HG02678 (cell line): ENCODE measurements at regions not wholly inside any gene's neighbourhood (a gene's known extent, or its start where the extent isn't known, plus 50 kb on each side); places are given as distances from the start of the nearest gene placed in this dataset.
A peak's percentile ranks its signal among the peaks of the same experiment; 100 is the strongest.

Source experiments
- ATAC-seq: cut with Tn5 transposase; IDR thresholded peaks from one replicate; pipeline ENCODE4 v1.9.1; 2021; ENCODE audit warnings: mild to moderate bottlenecking, moderate library complexity; ENCODE audit not compliant: unreplicated experiment

DNA sequence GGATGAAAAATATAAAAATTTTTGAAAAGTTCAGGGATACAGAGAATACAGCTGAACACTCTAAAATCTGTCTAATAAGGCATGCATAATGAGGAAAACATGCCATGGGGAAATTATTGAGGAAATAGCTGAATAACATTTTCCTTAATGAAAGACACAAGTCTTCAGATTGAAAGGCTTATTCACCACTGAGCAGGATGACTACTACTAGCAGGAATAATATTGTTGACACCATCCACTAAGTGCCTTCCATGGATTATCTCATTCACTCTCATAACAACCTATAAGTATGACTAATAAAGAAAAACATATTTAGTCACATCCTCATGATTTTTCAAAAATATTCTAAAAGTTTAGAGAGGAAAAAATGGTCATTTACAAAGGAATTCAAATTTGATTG is 96.7 kb upstream of the FER start:
- no peak for ATAC-seq

DNA sequence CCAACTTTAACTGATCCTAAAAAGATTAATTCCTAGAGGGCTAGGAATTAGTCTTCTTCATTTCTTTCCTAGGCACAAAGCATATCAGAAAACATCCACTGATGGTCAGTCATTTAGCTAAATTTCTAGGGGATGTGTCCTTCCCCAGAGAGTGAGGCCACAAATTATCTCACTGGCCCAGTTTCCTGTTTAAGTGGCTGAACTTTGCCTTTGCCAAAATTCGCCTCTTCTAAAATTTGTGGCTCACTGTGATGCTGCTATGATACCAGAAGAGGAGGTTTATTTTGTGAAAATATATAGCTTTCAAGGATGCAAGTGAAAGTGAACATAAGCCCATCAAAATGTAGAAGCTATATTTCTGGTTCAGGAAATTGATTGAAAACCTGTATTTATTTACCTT is 98.1 kb upstream of the FER start:
- ATAC-seq = no peak

DNA sequence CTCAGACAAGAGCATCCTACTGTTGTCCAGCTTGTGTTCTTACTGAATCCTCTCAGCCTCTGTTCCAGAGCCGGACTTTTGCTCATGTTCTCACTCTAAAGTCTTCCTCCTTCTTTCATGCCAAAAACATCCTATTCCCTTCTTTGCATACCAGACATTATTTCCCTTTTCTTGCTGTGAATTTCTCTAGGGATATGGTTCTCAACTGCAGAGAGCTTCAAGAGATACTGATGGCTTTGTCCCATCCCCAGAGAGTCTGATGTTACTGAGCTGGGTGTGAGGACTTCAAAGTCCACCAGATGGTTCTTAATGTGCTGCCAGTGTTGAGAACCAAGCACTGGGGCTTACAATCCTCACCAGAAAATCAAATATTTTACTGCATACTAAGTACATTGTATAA is 98.6 kb upstream of the FER start:
- ATAC-seq = no peak

GRCh38 chr5:108642170-108642906 is 105.4 kb upstream of the FER start:
- ATAC-seq = peak; percentile 97

GRCh38 chr5:108641596-108641995 is 106.1 kb upstream of the FER start:
- ATAC-seq = no peak

- no peak for ATAC-seq
Observed at GRCh38 chr5:108639366-108639765, 108.3 kb upstream of the FER start.

- no peak for ATAC-seq
Observed at GRCh38 chr5:108638021-108638420, 109.7 kb upstream of the FER start.

- no peak for ATAC-seq
Observed at GRCh38 chr5:108637134-108637533, 110.6 kb upstream of the FER start.

DNA sequence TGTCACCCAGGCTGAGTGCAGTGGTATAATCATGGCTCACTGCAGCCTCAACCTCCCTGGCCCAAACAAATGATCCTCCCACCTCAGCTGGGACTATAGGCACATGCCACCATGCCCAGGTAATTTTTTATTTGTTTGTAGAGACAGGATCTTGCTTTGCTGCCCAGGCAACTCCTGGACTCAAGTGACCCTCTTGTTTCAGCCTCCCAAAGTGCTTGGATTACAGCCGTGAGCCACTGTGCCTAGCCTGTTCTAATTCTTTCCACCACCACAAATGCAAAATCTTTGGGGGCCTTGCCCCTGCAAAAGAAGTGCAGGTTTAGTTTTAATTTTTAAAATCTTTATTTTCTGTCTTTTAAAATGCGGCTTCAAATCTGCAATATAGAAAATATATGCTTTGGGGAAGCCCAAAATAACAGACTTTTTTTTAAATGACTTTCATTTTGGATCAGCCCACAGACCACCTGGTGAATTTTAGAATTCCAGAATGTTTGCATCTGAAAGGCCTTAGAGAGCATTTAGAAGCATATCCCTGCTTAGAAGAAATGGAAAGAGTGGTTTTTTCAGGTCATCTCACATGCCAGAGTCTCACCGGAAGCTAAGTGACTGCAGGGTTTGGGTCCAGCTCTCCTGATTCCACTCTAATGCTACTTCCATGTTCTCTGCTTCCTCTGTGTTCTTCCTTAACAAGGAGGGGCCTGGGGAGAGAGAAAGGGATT is 111.4 kb upstream of the FER start:
- no peak for ATAC-seq

GRCh38 chr5:108634617-108635288 is 112.9 kb upstream of the FER start:
- ATAC-seq = peak; percentile 61

DNA sequence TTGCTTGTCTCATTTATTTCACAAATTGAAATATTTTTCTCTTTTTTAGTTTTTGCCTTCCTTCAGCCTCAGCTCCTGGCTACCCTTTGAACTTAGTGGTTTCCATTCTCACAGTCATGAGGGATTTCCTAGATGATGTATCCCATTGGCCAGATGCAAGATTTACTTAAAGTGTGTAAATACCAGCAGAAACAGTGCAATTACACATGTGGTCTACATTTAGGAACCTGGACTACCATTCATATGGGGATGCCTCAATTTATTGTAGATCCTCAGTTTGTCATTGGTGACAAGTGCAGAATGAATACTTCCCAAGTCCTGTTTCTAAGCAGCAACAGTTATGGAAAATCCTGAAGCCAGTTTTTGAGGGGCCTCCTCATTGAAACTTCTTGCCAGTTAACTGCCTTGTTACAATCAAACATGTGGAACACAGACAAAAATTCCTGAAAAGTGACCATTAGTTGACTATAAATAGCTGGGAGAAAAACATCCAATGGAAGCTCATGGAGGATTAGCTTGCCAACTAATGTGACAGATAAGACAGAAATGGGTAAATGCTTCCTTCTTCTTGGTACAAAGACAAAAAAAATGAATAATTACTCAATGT is 113.6 kb upstream of the FER start:
- ATAC-seq = no peak

- ATAC-seq = no peak
Observed at GRCh38 chr5:108629779-108630528, 117.7 kb upstream of the FER start.

GRCh38 chr5:108625654-108626053 is 122.0 kb upstream of the FER start:
- no peak for ATAC-seq

DNA sequence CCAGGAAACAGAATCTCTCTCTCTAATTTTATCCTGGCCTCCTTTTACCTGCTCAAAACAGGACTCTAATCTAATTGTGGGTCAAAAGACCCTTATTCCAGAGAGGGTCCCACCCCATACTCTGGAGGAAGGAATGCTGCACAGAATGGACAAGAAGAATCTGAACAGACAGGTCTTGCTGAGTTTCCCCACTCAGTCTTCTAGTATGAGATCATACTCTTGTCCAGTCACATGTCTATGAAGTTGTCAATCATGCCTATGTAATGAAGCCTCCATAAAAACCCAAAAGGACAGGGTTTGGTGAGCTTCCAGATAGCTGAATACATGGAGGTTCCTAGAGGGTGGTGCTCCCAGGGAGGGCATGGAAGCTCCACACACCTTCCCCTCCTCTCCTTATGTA is 123.9 kb upstream of the FER start:
- ATAC-seq = no peak

DNA sequence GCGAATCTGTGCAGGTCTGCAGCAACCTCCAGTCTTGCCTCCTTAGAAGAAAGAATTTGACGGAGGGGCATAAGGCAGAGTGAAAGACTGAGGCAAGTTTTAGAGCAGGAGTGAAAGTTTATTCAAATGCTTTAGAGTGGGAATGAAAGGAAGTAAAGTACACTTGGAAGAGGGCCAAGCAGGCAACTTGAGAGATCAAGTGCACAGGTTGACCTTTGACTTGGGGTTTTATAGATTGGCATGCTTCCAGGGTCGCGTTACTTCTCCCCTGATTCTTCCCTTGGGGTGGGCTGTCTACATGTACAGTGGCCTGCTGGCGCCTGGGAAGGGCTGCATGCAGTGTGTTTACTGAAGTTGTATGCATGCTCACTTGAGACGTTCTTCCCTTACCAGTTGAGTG is 127.2 kb upstream of the FER start:
- ATAC-seq = no peak

- no peak for ATAC-seq
Observed at GRCh38 chr5:108619815-108620214, 127.9 kb upstream of the FER start.

DNA sequence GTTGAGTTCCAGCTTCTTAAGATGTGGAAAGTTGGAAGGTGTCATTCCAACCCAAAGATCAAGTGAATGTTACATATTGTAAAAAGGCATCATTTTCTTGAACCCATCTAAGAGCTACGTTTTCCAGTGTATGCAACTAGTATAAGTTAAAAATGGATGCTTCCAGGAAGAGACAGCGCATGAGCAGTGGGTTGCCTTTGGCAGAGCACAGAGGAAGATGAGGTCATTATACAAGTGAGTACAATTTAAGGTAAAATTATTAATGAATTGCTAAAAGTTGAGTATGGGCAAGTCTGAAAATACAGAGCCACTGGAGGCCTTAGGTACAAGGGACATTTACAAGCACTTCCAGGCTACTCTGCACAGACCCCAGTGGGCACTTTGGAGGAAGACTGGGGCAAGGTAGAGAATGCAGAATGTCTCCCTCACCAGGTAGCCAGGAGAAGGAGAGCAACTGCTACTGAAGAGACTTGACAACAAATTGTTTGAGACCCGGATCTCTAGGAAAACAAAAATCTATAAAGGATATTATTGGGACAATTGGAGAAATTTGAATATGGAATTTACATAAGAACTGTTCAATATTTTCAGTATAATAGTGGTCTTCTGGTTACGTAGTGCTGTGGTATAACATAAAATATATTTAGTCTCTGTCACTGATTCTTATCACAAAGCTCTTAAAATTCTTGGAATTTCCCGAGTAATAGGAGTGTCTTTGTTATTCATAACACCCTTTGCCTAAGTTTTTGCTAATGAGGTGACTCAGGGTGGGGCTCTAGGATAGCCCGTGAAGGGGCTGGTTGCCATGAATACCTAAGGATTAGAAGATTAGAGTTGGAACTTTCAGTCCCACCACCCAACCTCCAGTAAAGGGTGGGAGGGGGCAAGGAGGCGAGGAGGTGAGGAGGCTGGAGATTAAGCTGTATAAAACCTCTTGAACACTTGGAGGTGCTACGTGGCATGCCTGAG is 129.9 kb upstream of the FER start:
- no peak for ATAC-seq

DNA sequence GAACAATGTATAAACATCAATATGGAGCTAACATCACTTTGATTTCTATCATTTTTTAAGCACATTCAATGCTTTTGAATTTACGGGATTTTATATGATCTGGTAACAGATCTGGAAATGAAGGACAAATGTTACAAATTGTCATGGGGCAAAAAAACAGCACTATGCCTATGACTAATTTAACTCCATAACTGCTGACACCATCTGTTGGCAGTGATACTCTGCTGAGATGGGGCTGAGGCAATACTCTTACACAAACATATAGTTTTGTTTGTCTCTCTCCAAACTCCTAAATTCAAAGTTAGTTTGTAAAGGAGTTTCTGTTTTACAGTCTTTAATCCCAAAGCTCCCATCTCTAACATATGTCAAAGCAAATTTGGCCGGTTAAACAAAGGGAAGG is 132.5 kb upstream of the FER start:
- no peak for ATAC-seq

DNA sequence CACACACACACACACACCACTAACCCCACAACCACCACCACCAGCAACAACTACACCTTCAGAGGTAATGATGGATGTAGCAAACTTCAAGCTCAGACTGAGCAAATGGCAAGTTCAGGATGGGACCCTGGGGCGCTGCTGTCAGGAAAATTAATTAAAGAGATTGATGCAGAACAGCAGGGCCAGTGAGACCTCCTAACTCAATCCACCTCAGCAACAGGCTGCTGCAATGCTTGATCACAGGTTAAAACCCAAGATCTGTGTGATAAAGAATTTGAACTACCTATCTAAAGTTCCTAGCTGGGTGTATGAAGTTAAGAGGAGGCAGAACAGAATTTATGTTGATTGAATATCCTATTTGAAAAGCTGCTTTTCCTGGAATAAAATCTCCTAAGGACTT is 140.3 kb upstream of the FER start:
- ATAC-seq = no peak

DNA sequence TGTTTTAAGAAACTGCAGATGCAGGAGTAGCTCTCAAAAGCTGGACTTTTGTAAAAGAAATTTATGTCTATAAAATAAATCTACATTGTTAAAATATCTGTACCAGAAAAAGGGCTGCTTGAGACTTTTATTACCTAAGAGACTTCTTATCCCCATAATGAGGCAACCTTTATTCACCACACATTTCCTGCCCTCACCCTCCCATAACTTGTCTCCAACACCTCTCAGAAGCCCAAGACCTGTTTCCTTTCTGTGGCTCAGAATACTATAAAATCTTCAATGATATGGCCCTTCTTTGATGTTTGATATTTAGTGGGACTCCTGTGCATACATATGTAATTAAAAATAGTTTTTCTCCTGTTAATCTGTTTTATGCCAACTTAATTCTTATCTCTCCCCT is 141.5 kb upstream of the FER start:
- ATAC-seq = no peak
